NCI-H2171 treated with DMSO at 0.1 percent for 48 hours (cell line): ENCODE measurements at regions not wholly inside any gene's neighbourhood (a gene's known extent, or its start where the extent isn't known, plus 50 kb on each side); places are given as distances from the start of the nearest gene placed in this dataset.
"Not testable (repeated sequence)": the region's sequence is repeated elsewhere in the genome, so short reads cannot be mapped to it uniquely, and the experiment has no call there.

Experiments used
- DNase-seq: peaks from one replicate; lab custom pipeline; 2025; lab: John Stamatoyannopoulos, UW

- not testable (repeated sequence) for DNase-seq
These were observed 242.7 kb upstream of the FOXF1 start for GRCh38 chr16:86267657-86268056.

- no peak for DNase-seq
These were observed 239.6 kb upstream of the FOXF1 start for GRCh38 chr16:86270696-86271095.

- no peak for DNase-seq
These were observed 237.6 kb upstream of the FOXF1 start for GRCh38 chr16:86272744-86273143.

- DNase-seq = no peak
These were observed 233.1 kb upstream of the FOXF1 start for GRCh38 chr16:86277221-86277620.

GRCh38 chr16:86277859-86278258, 232.5 kb upstream of the FOXF1 start:
- DNase-seq = not testable (repeated sequence)

GRCh38 chr16:86281421-86281820, 228.9 kb upstream of the FOXF1 start:
- no peak for DNase-seq

GRCh38 chr16:86283944-86284343, 226.4 kb upstream of the FOXF1 start:
- DNase-seq = no peak

GRCh38 chr16:86285421-86285820, 224.9 kb upstream of the FOXF1 start:
- DNase-seq = no peak

GRCh38 chr16:86285938-86286921, 224.1 kb upstream of the FOXF1 start:
- DNase-seq = no peak

GRCh38 chr16:86286991-86287663, 223.2 kb upstream of the FOXF1 start:
- no peak for DNase-seq

GRCh38 chr16:86287664-86288201, 222.6 kb upstream of the FOXF1 start:
- no peak for DNase-seq

- no peak for DNase-seq
These were observed 221.5 kb upstream of the FOXF1 start for GRCh38 chr16:86288716-86289294.

GRCh38 chr16:86289304-86289703, 221.0 kb upstream of the FOXF1 start:
- no peak for DNase-seq

GRCh38 chr16:86289907-86290306, 220.4 kb upstream of the FOXF1 start:
- no peak for DNase-seq

GRCh38 chr16:86291491-86291890, 218.8 kb upstream of the FOXF1 start:
- no peak for DNase-seq

GRCh38 chr16:86292171-86292775, 218.1 kb upstream of the FOXF1 start:
- no peak for DNase-seq

GRCh38 chr16:86292942-86293341, 217.4 kb upstream of the FOXF1 start:
- no peak for DNase-seq

- DNase-seq = no peak
These were observed 216.4 kb upstream of the FOXF1 start for GRCh38 chr16:86293906-86294305.

- no peak for DNase-seq
These were observed 215.7 kb upstream of the FOXF1 start for GRCh38 chr16:86294535-86295196.

GRCh38 chr16:86296256-86296655, 214.1 kb upstream of the FOXF1 start:
- no peak for DNase-seq

- no peak for DNase-seq
These were observed 212.9 kb upstream of the FOXF1 start for GRCh38 chr16:86297391-86297790.
